ENCODE measurements at regions not wholly inside any gene's neighbourhood (a gene's known extent, or its start where the extent isn't known, plus 50 kb on each side); places are given as distances from the start of the nearest gene placed in this dataset.

DNA sequence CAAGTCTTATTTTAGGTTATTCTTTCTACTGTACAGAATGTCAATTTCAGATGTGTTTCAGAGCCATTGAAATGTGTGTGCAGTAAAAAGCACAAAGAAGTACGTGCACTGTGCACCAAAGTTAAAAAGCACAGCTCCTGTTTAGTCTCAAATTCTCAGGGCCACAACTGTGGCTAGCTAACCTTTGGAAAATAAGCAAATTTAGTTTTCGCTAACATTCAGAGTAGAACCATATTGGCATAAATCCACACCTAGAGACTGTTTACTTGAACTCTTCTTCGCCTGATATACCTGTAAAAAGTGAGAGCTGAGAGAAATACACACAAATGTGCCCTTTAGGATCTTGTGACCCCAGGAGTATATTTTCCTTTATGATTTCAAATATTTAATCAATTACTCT, 353.9 kb downstream of the TFEC start:
- no peaks in the 10 kb centered on the region for H3K9me3 ChIP-seq (ENCODE audit: control extremely low read depth in 1 of 5, control insufficient read depth in 4 of 5, insufficient read depth in 2 of 5, low read depth in 1 of 5, low read length in 4 of 5)
- no peak overlapping the region for H3K27ac ChIP-seq (ENCODE audit: insufficient read depth in 1 of 2, low read depth in 1 of 2, low read length in 2 of 2, poor library complexity in 1 of 2, severe bottlenecking in 2 of 2)
- DNase-seq = no peak
- no peak overlapping the region for H3K4me3 ChIP-seq (ENCODE audit: control insufficient read depth in 1 of 7, extremely low read depth in 1 of 7, insufficient read depth in 4 of 7, low read depth in 2 of 7, low read length in 6 of 7)
- no peaks in the 10 kb centered on the region for H3K27me3 ChIP-seq (replicated peaks in 2 of 5; ENCODE audit: control insufficient read depth in 4 of 5, insufficient read depth in 5 of 5, low read length in 4 of 5)
- no peaks in the 10 kb centered on the region for H3K36me3 ChIP-seq (ENCODE audit: control insufficient read depth in 4 of 4, insufficient read depth in 4 of 4, low read length in 3 of 4)
- WGBS (ENCODE audit: insufficient coverage) = 100% methylated on average over 2 of the region's 3 CpGs
- POLR2A ChIA-PET = no interaction called here
- CTCF ChIA-PET = no interaction called here
- no peaks in the 10 kb centered on the region for H3K4me1 ChIP-seq (ENCODE audit: control extremely low read depth in 1 of 4, control insufficient read depth in 4 of 4, insufficient read depth in 4 of 4, low read length in 3 of 4)

DNA sequence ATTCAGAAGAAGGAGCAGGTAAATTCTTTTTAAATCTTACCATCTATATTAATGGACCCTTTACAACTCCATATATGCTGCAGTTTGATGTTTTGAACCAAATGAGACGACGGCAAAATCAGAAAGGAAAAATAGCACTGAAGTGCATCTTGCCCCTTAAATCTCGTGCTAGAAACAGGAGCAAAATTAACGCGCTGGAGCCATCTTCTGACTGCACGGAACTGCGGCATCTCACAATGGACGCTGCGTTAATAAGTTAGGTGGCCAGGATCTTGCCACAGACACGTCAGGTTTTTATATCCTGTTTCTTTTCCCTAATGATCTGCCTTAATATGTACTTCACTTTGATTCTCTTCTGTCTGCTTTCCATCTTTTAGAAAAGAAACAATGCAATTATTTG, 354.5 kb downstream of the TFEC start:
- Histone ChIP-seq H3K36me3 (ENCODE audit: control insufficient read depth in 4 of 4, insufficient read depth in 4 of 4, low read length in 3 of 4) (no peaks in the 10 kb centered on the region), H3K27me3 (replicated peaks in 2 of 5; ENCODE audit: control insufficient read depth in 4 of 5, insufficient read depth in 5 of 5, low read length in 4 of 5) (no peaks in the 10 kb centered on the region), H3K4me1 (ENCODE audit: control extremely low read depth in 1 of 4, control insufficient read depth in 4 of 4, insufficient read depth in 4 of 4, low read length in 3 of 4) (no peaks in the 10 kb centered on the region), H3K9me3 (ENCODE audit: control extremely low read depth in 1 of 5, control insufficient read depth in 4 of 5, insufficient read depth in 2 of 5, low read depth in 1 of 5, low read length in 4 of 5) (no peaks in the 10 kb centered on the region), H3K4me3 (ENCODE audit: control insufficient read depth in 1 of 7, extremely low read depth in 1 of 7, insufficient read depth in 4 of 7, low read depth in 2 of 7, low read length in 6 of 7) (no peak overlapping the region), H3K27ac (ENCODE audit: insufficient read depth in 1 of 2, low read depth in 1 of 2, low read length in 2 of 2, poor library complexity in 1 of 2, severe bottlenecking in 2 of 2) (no peak overlapping the region)
- DNase-seq = peak in 1 of 3 donors; percentile 2
- 89% methylated on average over 10 of the region's 10 CpGs for WGBS (ENCODE audit: insufficient coverage)
- ChIA-PET CTCF (no interaction called here), POLR2A (no interaction called here)

DNA sequence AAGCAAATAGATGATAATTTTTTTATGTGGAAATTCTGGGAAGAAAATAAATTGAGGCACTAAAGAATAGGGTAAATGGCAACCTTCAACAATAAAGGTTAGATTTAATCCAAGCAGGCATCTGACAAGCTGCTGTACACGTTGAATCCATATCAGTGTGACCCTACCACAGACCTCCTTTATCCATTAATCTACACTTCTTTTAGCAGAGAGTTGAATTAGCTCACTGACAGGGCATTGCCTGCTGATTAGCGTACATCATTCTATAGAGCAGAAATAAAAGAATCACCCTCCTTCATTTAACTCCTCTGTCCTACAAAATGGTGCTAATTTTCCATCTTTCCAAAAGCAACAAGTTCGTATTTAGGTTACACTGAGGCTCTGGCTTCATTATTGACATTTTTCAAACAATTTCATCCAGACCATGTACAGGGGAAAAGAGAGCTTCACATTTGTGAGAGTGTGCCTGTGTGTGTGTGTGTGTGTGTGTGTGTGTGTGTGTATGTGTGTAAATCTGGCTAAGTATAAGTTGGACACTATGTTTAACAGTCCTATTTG, 356.0 kb downstream of the TFEC start:
- ChIA-PET CTCF (no interaction called here), POLR2A (no interaction called here)
- H3K27me3 ChIP-seq (replicated peaks in 2 of 5; ENCODE audit: control insufficient read depth in 4 of 5, insufficient read depth in 5 of 5, low read length in 4 of 5) = no peaks in the 10 kb centered on the region

DNA sequence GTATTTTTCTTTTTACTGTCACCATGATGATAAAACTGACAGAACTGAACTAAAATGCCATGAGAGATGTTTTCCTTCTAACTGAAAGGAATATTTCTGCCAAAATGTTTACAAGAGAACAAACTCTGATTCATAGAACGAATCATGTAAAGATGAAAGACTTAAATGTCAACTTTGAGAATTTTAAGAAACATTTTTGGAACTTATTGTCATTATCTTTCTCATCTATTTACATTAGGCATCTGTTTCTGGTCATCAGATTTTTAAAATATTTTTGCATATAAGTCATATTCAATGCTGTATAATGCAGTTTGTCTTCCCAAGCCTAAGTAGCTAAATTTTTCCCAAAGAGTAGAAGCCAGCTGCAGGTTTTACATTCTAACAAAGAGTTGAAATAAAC, 358.5 kb downstream of the TFEC start:
- Histone ChIP-seq H3K9me3 (ENCODE audit: control extremely low read depth in 1 of 5, control insufficient read depth in 4 of 5, insufficient read depth in 2 of 5, low read depth in 1 of 5, low read length in 4 of 5) (no peaks in the 10 kb centered on the region), H3K27ac (ENCODE audit: insufficient read depth in 1 of 2, low read depth in 1 of 2, low read length in 2 of 2, poor library complexity in 1 of 2, severe bottlenecking in 2 of 2) (no peak overlapping the region), H3K4me1 (ENCODE audit: control extremely low read depth in 1 of 4, control insufficient read depth in 4 of 4, insufficient read depth in 4 of 4, low read length in 3 of 4) (no peaks in the 10 kb centered on the region), H3K36me3 (ENCODE audit: control insufficient read depth in 4 of 4, insufficient read depth in 4 of 4, low read length in 3 of 4) (no peaks in the 10 kb centered on the region), H3K4me3 (ENCODE audit: control insufficient read depth in 1 of 7, extremely low read depth in 1 of 7, insufficient read depth in 4 of 7, low read depth in 2 of 7, low read length in 6 of 7) (no peak overlapping the region), H3K27me3 (replicated peaks in 2 of 5; ENCODE audit: control insufficient read depth in 4 of 5, insufficient read depth in 5 of 5, low read length in 4 of 5) (no peaks in the 10 kb centered on the region)
- CTCF ChIA-PET = no interaction called here
- no peak for DNase-seq
- WGBS (ENCODE audit: insufficient coverage) = no CpG with 5 or more reads among the region's 1 CpG
- POLR2A ChIA-PET = no interaction called here

More for the DNA sequence above, 356.0 kb downstream of the TFEC start:
- no peaks in the 10 kb centered on the region for H3K9me3 ChIP-seq (ENCODE audit: control extremely low read depth in 1 of 5, control insufficient read depth in 4 of 5, insufficient read depth in 2 of 5, low read depth in 1 of 5, low read length in 4 of 5)
- 89% methylated on average over 1 of the region's 3 CpGs for WGBS (ENCODE audit: insufficient coverage)
- no peaks in the 10 kb centered on the region for H3K4me1 ChIP-seq (ENCODE audit: control extremely low read depth in 1 of 4, control insufficient read depth in 4 of 4, insufficient read depth in 4 of 4, low read length in 3 of 4)
- no peak overlapping the region for H3K4me3 ChIP-seq (ENCODE audit: control insufficient read depth in 1 of 7, extremely low read depth in 1 of 7, insufficient read depth in 4 of 7, low read depth in 2 of 7, low read length in 6 of 7)
- DNase-seq = no peak
- H3K27ac ChIP-seq (ENCODE audit: insufficient read depth in 1 of 2, low read depth in 1 of 2, low read length in 2 of 2, poor library complexity in 1 of 2, severe bottlenecking in 2 of 2) = no peak overlapping the region
- H3K36me3 ChIP-seq (ENCODE audit: control insufficient read depth in 4 of 4, insufficient read depth in 4 of 4, low read length in 3 of 4) = no peaks in the 10 kb centered on the region

DNA sequence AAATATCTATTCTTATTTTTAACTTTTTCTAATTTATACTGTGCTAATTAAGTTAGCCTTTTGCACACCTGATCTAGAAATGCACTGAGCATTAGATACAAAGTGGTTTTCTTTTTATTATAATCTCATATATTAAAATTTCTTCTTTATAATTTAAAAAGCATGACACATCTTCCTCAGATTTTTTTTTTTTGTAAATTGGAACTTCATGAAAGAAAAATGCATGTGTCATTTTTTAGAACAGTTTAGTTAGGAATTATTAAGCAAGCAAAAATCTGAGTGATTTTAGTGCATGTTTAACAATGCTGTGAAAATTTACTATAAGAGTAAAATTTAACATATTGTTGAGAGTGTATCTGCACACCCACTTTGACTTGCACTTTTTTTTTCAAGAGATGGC, 367.9 kb downstream of the TFEC start:
- DNase-seq = no peak
- Histone ChIP-seq H3K27me3 (replicated peaks in 2 of 5; ENCODE audit: control insufficient read depth in 4 of 5, insufficient read depth in 5 of 5, low read length in 4 of 5) (no peaks in the 10 kb centered on the region), H3K9me3 (ENCODE audit: control extremely low read depth in 1 of 5, control insufficient read depth in 4 of 5, insufficient read depth in 2 of 5, low read depth in 1 of 5, low read length in 4 of 5) (no peaks in the 10 kb centered on the region), H3K4me1 (ENCODE audit: control extremely low read depth in 1 of 4, control insufficient read depth in 4 of 4, insufficient read depth in 4 of 4, low read length in 3 of 4) (no peaks in the 10 kb centered on the region), H3K4me3 (ENCODE audit: control insufficient read depth in 1 of 7, extremely low read depth in 1 of 7, insufficient read depth in 4 of 7, low read depth in 2 of 7, low read length in 6 of 7) (no peak overlapping the region), H3K36me3 (ENCODE audit: control insufficient read depth in 4 of 4, insufficient read depth in 4 of 4, low read length in 3 of 4) (no peaks in the 10 kb centered on the region), H3K27ac (ENCODE audit: insufficient read depth in 1 of 2, low read depth in 1 of 2, low read length in 2 of 2, poor library complexity in 1 of 2, severe bottlenecking in 2 of 2) (no peak overlapping the region)
- ChIA-PET POLR2A (no interaction called here), CTCF (no interaction called here)

DNA sequence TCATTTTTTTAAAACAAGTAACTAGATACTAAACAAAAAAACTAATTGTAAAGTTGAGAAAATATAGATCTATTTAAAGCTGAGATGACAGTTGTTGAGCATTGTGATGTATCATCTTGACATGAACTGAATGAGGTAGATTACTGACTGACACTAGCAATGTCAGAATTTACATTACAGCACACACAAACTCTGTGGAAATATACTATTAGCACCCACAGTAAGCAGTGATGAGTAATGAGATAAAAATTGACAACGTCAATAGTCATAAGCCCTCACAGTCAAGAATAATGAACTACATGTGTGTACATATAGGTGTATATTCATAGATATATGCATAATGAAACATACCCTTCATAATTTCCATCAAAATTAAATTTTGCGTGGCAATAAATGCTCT, 368.4 kb downstream of the TFEC start:
- no CpG with 5 or more reads among the region's 2 CpGs for WGBS (ENCODE audit: insufficient coverage)
- POLR2A ChIA-PET = no interaction called here

DNA sequence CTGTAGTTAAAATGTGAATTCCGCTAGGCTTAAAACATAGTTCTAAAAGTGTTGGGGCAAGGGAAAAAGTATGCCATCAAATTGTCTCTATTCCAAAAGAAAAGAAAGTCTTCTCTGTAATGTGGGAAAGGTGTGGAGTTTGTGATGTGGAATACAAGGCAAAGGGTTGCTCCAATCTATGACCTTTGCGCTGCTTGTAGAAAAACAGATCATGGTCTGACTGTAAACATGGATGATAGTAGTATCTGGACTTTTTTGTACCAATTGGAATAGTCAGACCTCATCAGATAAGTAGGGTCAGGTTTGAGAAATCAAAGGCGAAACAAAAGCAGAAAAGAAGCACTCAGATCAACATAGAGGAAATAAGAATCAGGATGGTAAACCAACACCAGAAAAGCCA, 372.3 kb downstream of the TFEC start:
- DNase-seq = no peak
- H3K27me3 ChIP-seq (replicated peaks in 2 of 5; ENCODE audit: control insufficient read depth in 4 of 5, insufficient read depth in 5 of 5, low read length in 4 of 5) = no peaks in the 10 kb centered on the region
- 100% methylated on average over 2 of the region's 3 CpGs for WGBS (ENCODE audit: insufficient coverage)

More for the DNA sequence above, 368.4 kb downstream of the TFEC start:
- Histone ChIP-seq H3K4me1 (ENCODE audit: control extremely low read depth in 1 of 4, control insufficient read depth in 4 of 4, insufficient read depth in 4 of 4, low read length in 3 of 4) (no peaks in the 10 kb centered on the region), H3K27me3 (replicated peaks in 2 of 5; ENCODE audit: control insufficient read depth in 4 of 5, insufficient read depth in 5 of 5, low read length in 4 of 5) (no peaks in the 10 kb centered on the region), H3K36me3 (ENCODE audit: control insufficient read depth in 4 of 4, insufficient read depth in 4 of 4, low read length in 3 of 4) (no peaks in the 10 kb centered on the region), H3K27ac (ENCODE audit: insufficient read depth in 1 of 2, low read depth in 1 of 2, low read length in 2 of 2, poor library complexity in 1 of 2, severe bottlenecking in 2 of 2) (no peak overlapping the region), H3K4me3 (ENCODE audit: control insufficient read depth in 1 of 7, extremely low read depth in 1 of 7, insufficient read depth in 4 of 7, low read depth in 2 of 7, low read length in 6 of 7) (no peak overlapping the region), H3K9me3 (ENCODE audit: control extremely low read depth in 1 of 5, control insufficient read depth in 4 of 5, insufficient read depth in 2 of 5, low read depth in 1 of 5, low read length in 4 of 5) (no peaks in the 10 kb centered on the region)
- no peak for DNase-seq
- CTCF ChIA-PET = no interaction called here

More for the DNA sequence above, 372.3 kb downstream of the TFEC start:
- H3K9me3 ChIP-seq (ENCODE audit: control extremely low read depth in 1 of 5, control insufficient read depth in 4 of 5, insufficient read depth in 2 of 5, low read depth in 1 of 5, low read length in 4 of 5) = no peaks in the 10 kb centered on the region
- H3K4me3 ChIP-seq (ENCODE audit: control insufficient read depth in 1 of 7, extremely low read depth in 1 of 7, insufficient read depth in 4 of 7, low read depth in 2 of 7, low read length in 6 of 7) = no peak overlapping the region
- no peaks in the 10 kb centered on the region for H3K36me3 ChIP-seq (ENCODE audit: control insufficient read depth in 4 of 4, insufficient read depth in 4 of 4, low read length in 3 of 4)
- H3K4me1 ChIP-seq (ENCODE audit: control extremely low read depth in 1 of 4, control insufficient read depth in 4 of 4, insufficient read depth in 4 of 4, low read length in 3 of 4) = no peaks in the 10 kb centered on the region
- H3K27ac ChIP-seq (ENCODE audit: insufficient read depth in 1 of 2, low read depth in 1 of 2, low read length in 2 of 2, poor library complexity in 1 of 2, severe bottlenecking in 2 of 2) = no peak overlapping the region
- POLR2A ChIA-PET = no interaction called here
- CTCF ChIA-PET = no interaction called here

Data from common myeloid progenitor, CD34-positive (primary cell).